ENCODE measurements at regions not wholly inside any gene's neighbourhood (a gene's known extent, or its start where the extent isn't known, plus 50 kb on each side); places are given as distances from the start of the nearest gene placed in this dataset.

DNA sequence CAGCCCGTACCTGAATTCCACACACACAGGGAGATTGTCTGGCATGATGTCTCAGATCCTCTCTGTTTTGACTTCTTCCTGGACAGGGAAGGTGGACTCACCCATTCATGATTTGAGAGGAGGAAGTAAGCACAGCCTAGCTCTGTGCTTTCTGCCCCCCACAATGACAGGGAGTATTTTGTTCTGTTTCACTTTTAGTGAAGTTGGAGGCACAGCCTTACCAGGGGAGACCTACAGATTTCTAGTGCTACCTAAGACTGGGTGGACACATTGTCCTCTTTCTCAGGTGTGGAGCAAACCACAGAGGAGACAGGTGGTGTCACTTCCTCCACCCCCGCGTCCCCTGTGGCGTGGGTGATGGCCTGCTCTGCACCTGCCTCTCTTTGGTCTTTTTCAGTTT lies 408.6 kb upstream of the PFKP start:
- peaks cover 1% of the 10 kb centered on the region for H3K27me3 Mint-ChIP-seq
- peaks cover 3% of the 10 kb centered on the region for H3K9me3 Mint-ChIP-seq
- DNase-seq (ENCODE audit: low spot score in 2 of 2) (no peak), ATAC-seq (ENCODE audit: low read depth) (no peak)
- H3K4me3 Mint-ChIP-seq = no peak overlapping the region
- H3K4me1 Mint-ChIP-seq = no peaks in the 10 kb centered on the region
- H3K27ac Mint-ChIP-seq = no peak overlapping the region
- no peaks in the 10 kb centered on the region for H3K36me3 Mint-ChIP-seq

- ATAC-seq (ENCODE audit: low read depth) = no peak
- H3K4me1 Mint-ChIP-seq = no peaks in the 10 kb centered on the region
- H3K4me3 Mint-ChIP-seq = no peak overlapping the region
- H3K27me3 Mint-ChIP-seq = no peaks in the 10 kb centered on the region
- H3K36me3 Mint-ChIP-seq = no peaks in the 10 kb centered on the region
- H3K9me3 Mint-ChIP-seq = no peaks in the 10 kb centered on the region
- H3K27ac Mint-ChIP-seq = no peak overlapping the region
- no peak for DNase-seq (ENCODE audit: low spot score in 2 of 2)
Measured at GRCh38 chr10:2650328-2650727, 417.0 kb upstream of the PFKP start.

GRCh38 chr10:2641028-2641427 lies 426.3 kb upstream of the PFKP start:
- Mint-ChIP-seq H3K36me3 (no peaks in the 10 kb centered on the region), H3K4me1 (no peaks in the 10 kb centered on the region), H3K27me3 (peaks cover 3% of the 10 kb centered on the region), H3K27ac (no peak overlapping the region), H3K9me3 (no peaks in the 10 kb centered on the region), H3K4me3 (no peak overlapping the region)
- ATAC-seq (ENCODE audit: low read depth) = no peak
- DNase-seq (ENCODE audit: low spot score in 2 of 2) = no peak

GRCh38 chr10:2633630-2634029 lies 433.7 kb upstream of the PFKP start:
- no peak for ATAC-seq (ENCODE audit: low read depth)
- no peak for DNase-seq (ENCODE audit: low spot score in 2 of 2)
- H3K27ac Mint-ChIP-seq = no peak overlapping the region
- H3K9me3 Mint-ChIP-seq = peaks cover 3% of the 10 kb centered on the region
- H3K4me3 Mint-ChIP-seq = no peak overlapping the region
- H3K36me3 Mint-ChIP-seq = no peaks in the 10 kb centered on the region
- no peaks in the 10 kb centered on the region for H3K4me1 Mint-ChIP-seq
- H3K27me3 Mint-ChIP-seq = peaks cover 3% of the 10 kb centered on the region

DNA sequence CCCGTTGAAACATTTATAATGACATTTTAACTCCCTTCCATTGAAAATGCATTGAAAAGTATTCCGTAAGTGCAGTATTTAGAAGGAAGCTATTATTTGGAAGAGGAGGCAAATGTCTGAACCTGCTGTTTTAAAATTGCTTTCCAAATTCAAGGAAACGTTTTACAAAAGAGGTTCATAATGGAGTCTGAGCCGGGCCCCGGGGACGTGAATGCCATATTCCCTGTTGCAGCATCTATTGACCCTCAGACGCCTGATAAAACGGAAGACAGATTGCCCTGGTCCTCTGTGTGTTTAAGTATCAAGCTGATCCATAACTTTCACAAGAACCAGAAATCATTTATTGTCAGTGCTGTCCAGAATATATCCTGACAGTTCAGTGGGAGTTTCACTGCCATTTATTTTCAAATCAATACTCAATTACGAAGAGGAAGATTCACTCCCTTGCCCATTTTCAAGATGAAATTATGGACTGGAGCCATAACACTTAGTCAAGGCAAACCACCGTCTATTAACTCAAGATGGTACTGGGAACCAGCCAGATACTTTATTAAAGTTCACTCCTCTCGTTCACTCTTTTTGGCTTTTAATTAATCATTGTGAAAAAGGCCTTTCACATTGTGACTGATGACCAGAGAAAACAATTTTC lies 435.7 kb upstream of the PFKP start:
- no peak overlapping the region for H3K4me3 Mint-ChIP-seq
- DNase-seq (ENCODE audit: low spot score in 2 of 2) (no peak), ATAC-seq (ENCODE audit: low read depth) (no peak)
- H3K36me3 Mint-ChIP-seq = no peaks in the 10 kb centered on the region
- no peak overlapping the region for H3K27ac Mint-ChIP-seq
- H3K4me1 Mint-ChIP-seq = no peaks in the 10 kb centered on the region
- no peaks in the 10 kb centered on the region for H3K27me3 Mint-ChIP-seq
- peaks cover 3% of the 10 kb centered on the region for H3K9me3 Mint-ChIP-seq

GRCh38 chr10:2628705-2629104 lies 438.6 kb upstream of the PFKP start:
- Mint-ChIP-seq H3K27me3 (no peaks in the 10 kb centered on the region), H3K4me3 (no peak overlapping the region), H3K9me3 (peaks cover 3% of the 10 kb centered on the region), H3K4me1 (no peaks in the 10 kb centered on the region), H3K27ac (no peak overlapping the region), H3K36me3 (no peaks in the 10 kb centered on the region)
- DNase-seq (ENCODE audit: low spot score in 2 of 2) (no peak), ATAC-seq (ENCODE audit: low read depth) (no peak)

GRCh38 chr10:2627969-2628368 lies 439.4 kb upstream of the PFKP start:
- Mint-ChIP-seq H3K27ac (no peak overlapping the region), H3K4me3 (no peak overlapping the region), H3K9me3 (peaks cover 3% of the 10 kb centered on the region), H3K36me3 (no peaks in the 10 kb centered on the region), H3K4me1 (no peaks in the 10 kb centered on the region), H3K27me3 (peaks cover 2% of the 10 kb centered on the region)
- no peak for DNase-seq (ENCODE audit: low spot score in 2 of 2)
- ATAC-seq (ENCODE audit: low read depth) = no peak

DNA sequence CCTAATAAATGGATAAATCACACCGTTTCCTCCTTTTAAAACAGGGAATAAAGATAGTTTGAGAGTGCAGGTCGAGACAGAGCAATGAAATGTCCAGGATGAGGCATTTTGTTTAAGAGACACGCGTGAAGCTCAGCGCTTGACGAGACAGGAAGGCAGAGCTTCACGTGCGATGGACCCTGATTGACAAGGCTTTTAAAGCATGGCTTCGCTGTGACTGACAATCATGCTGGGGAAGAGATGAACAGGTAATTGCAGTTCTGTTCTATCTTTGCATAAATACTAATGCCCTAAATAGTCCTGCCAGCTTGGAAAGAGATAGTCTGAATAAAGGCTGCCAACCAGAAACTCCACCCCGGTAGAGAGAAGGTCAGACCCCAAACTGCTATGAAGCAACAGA lies 442.3 kb upstream of the PFKP start:
- peaks cover 4% of the 10 kb centered on the region for H3K27me3 Mint-ChIP-seq
- H3K9me3 Mint-ChIP-seq = no peaks in the 10 kb centered on the region
- H3K27ac Mint-ChIP-seq = no peak overlapping the region
- ATAC-seq (ENCODE audit: low read depth) (no peak), DNase-seq (ENCODE audit: low spot score in 2 of 2) (no peak)
- H3K36me3 Mint-ChIP-seq = no peaks in the 10 kb centered on the region
- no peak overlapping the region for H3K4me3 Mint-ChIP-seq
- H3K4me1 Mint-ChIP-seq = peaks cover 3% of the 10 kb centered on the region

GRCh38 chr10:2623675-2624274 lies 443.6 kb upstream of the PFKP start:
- DNase-seq (ENCODE audit: low spot score in 2 of 2) = no peak
- no peaks in the 10 kb centered on the region for H3K9me3 Mint-ChIP-seq
- ATAC-seq (ENCODE audit: low read depth) = no peak
- H3K27ac Mint-ChIP-seq = no peak overlapping the region
- no peaks in the 10 kb centered on the region for H3K36me3 Mint-ChIP-seq
- peaks cover 3% of the 10 kb centered on the region for H3K4me1 Mint-ChIP-seq
- H3K27me3 Mint-ChIP-seq = peaks cover 4% of the 10 kb centered on the region
- H3K4me3 Mint-ChIP-seq = no peak overlapping the region

GRCh38 chr10:2620827-2621521 lies 446.4 kb upstream of the PFKP start:
- ATAC-seq (ENCODE audit: low read depth) = no peak
- DNase-seq (ENCODE audit: low spot score in 2 of 2) = no peak
- Mint-ChIP-seq H3K27ac (no peak overlapping the region), H3K4me1 (peaks cover 3% of the 10 kb centered on the region), H3K36me3 (no peaks in the 10 kb centered on the region), H3K4me3 (no peak overlapping the region), H3K9me3 (no peaks in the 10 kb centered on the region), H3K27me3 (peaks cover 4% of the 10 kb centered on the region)

DNA sequence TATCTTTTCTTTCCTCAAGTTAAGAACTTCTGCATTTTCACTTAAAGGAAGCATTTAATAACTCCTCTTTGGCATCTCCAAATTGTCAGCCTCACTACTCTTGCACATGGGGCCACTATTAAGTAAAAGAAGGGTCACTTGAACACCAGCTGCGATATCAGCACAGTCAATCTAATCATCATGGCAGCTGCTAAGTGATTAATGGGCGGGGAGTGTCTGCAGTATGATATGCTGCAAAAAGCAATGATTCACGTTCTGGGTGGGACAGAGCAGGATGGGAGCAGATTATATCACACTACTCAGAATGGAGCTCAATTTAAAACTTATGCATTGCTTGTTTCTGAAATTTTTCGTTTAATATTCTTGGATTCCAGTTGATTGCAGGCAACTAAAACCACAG lies 447.4 kb upstream of the PFKP start:
- no peak overlapping the region for H3K4me3 Mint-ChIP-seq
- H3K27ac Mint-ChIP-seq = no peak overlapping the region
- no peak for DNase-seq (ENCODE audit: low spot score in 2 of 2)
- peaks cover 4% of the 10 kb centered on the region for H3K27me3 Mint-ChIP-seq
- no peaks in the 10 kb centered on the region for H3K36me3 Mint-ChIP-seq
- no peak for ATAC-seq (ENCODE audit: low read depth)
- H3K9me3 Mint-ChIP-seq = no peaks in the 10 kb centered on the region
- H3K4me1 Mint-ChIP-seq = peaks cover 3% of the 10 kb centered on the region

DNA sequence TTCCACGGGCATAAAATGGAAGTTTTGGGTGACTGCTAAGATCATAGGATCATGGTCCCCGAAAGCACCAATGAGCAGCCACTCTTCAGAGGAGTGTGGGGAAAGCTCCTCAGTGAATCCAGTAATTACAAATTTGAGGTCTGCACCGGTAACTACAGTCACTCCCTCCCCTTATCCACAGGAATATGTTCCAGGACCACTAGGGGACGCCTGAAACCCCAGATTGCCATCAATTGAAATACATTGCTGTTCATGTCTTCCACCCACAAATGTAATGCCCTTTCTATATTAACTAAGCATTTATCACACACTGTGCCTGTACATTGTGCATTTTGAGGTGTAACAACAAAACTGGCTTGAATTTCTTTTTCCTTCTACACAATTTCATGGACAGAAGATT lies 447.9 kb upstream of the PFKP start:
- Mint-ChIP-seq H3K27ac (no peak overlapping the region), H3K36me3 (no peaks in the 10 kb centered on the region), H3K27me3 (peaks cover 4% of the 10 kb centered on the region), H3K4me3 (no peak overlapping the region), H3K9me3 (no peaks in the 10 kb centered on the region), H3K4me1 (peaks cover 3% of the 10 kb centered on the region)
- ATAC-seq (ENCODE audit: low read depth) (no peak), DNase-seq (ENCODE audit: low spot score in 2 of 2) (no peak)

DNA sequence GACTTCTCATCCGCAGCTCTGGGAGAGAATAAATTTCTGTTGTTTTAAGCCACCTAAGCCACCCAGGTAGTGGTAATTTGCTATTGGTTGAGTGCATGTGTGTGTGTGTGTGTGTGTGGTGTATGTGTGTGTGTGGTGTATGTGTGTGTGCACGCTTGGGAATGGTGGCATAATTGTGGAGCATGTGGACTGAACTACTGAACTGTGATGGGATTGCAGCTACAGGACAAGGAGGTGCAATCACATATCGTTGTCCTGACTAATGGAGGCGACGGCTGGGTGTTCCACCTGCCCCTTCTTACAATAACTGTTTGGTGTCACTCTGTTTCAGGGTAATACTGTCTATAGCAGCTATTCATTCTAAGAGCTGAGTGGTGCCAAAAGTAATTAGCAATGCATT lies 448.7 kb upstream of the PFKP start:
- Mint-ChIP-seq H3K9me3 (no peaks in the 10 kb centered on the region), H3K36me3 (no peaks in the 10 kb centered on the region), H3K4me3 (no peak overlapping the region), H3K4me1 (peaks cover 3% of the 10 kb centered on the region), H3K27ac (no peak overlapping the region), H3K27me3 (peaks cover 4% of the 10 kb centered on the region)
- no peak for ATAC-seq (ENCODE audit: low read depth)
- DNase-seq (ENCODE audit: low spot score in 2 of 2) = no peak

GRCh38 chr10:2616215-2616614 lies 451.1 kb upstream of the PFKP start:
- H3K27me3 Mint-ChIP-seq = no peaks in the 10 kb centered on the region
- peaks cover 3% of the 10 kb centered on the region for H3K9me3 Mint-ChIP-seq
- H3K36me3 Mint-ChIP-seq = no peaks in the 10 kb centered on the region
- H3K4me3 Mint-ChIP-seq = no peak overlapping the region
- no peak for DNase-seq (ENCODE audit: low spot score in 2 of 2)
- no peak for ATAC-seq (ENCODE audit: low read depth)
- no peak overlapping the region for H3K27ac Mint-ChIP-seq
- no peaks in the 10 kb centered on the region for H3K4me1 Mint-ChIP-seq

DNA sequence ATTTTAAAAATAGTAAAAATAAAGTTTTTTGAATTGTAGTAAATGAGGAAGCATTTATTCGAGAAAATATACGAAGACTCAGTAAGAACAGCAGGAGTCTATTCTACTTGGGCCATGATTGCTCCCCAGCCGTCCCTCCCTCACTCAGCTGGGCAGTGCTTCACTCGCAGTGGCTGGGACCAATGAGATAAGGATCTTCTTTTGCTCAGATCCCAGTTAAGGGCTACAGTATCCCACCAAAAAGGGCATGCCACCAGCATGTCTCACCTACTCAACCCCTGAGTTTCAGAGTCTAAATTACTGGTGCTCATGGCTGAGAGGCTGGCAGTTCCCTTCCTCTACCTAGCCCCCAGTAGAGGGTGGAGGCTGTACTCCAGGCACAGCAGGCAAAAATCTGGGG lies 455.7 kb upstream of the PFKP start:
- H3K27ac Mint-ChIP-seq = no peak overlapping the region
- peaks cover 3% of the 10 kb centered on the region for H3K9me3 Mint-ChIP-seq
- H3K36me3 Mint-ChIP-seq = no peaks in the 10 kb centered on the region
- no peaks in the 10 kb centered on the region for H3K4me1 Mint-ChIP-seq
- ATAC-seq (ENCODE audit: low read depth) (no peak), DNase-seq (ENCODE audit: low spot score in 2 of 2) (no peak)
- H3K4me3 Mint-ChIP-seq = no peak overlapping the region
- H3K27me3 Mint-ChIP-seq = no peaks in the 10 kb centered on the region

All from memory B cell (primary cell).